Sigmoid colon (tissue), 4 donors: ENCODE measurements at regions not wholly inside any gene's neighbourhood (a gene's known extent, or its start where the extent isn't known, plus 50 kb on each side); places are given as distances from the start of the nearest gene placed in this dataset.

Experiments used
- CTCF ChIP-seq, 4 experiments: fragments of 450-650 bp in 3 of 4; fragments of 200-600 bp in 1 of 4; IDR thresholded peaks; one replicate each; pipeline ENCODE4 v1.5.1; 2016 to 2019; ENCODE audit warnings: antibody characterized with exemption in 4 of 4, mild to moderate bottlenecking in 3 of 4, moderate library complexity in 2 of 4
- EP300 ChIP-seq, 4 donors: sonication (generic); formaldehyde crosslinking; IDR thresholded peaks; one replicate each; pipeline ENCODE4 v1.6.1; 2017; ENCODE audit warnings: antibody characterized with exemption in 4 of 4

GRCh38 chr1:25031601-25031965 is 101.5 kb upstream of the RUNX3 start:
- no peak for TF ChIP-seq CTCF (IDR thresholded peaks at IDR 0.05)
- TF ChIP-seq EP300 (IDR thresholded peaks at IDR 0.05) = no peak
